GM19023 (cell line): ENCODE measurements at regions not wholly inside any gene's neighbourhood (a gene's known extent, or its start where the extent isn't known, plus 50 kb on each side); places are given as distances from the start of the nearest gene placed in this dataset.

Experiments used
- ATAC-seq: cut with Tn5 transposase; IDR thresholded peaks from one replicate; pipeline ENCODE4 v1.9.1; 2021; ENCODE audit warnings: mild to moderate bottlenecking, moderate library complexity; ENCODE audit not compliant: unreplicated experiment

GRCh38 chr4:101596781-101597552, 193.6 kb upstream of the BANK1 start:
- ATAC-seq = no peak

DNA sequence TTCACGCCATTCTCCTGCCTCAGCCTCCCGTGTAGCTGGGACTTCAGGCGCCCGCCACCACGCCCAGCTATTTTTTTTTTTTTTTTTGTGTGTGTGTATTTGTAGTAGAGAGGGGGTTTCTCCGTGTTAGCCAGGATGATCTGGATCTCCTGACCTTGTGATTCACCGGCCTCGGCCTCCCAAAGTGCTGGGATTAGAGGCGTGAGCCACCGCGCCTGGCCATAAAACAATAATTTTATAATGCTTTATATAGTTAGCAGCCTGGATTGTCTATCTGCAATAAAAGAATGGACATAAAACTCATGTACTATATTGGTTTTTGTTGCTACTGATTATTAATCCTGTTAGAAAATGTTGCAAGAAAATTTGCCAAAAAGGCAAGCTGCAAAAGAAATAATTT, 195.9 kb upstream of the BANK1 start:
- no peak for ATAC-seq

DNA sequence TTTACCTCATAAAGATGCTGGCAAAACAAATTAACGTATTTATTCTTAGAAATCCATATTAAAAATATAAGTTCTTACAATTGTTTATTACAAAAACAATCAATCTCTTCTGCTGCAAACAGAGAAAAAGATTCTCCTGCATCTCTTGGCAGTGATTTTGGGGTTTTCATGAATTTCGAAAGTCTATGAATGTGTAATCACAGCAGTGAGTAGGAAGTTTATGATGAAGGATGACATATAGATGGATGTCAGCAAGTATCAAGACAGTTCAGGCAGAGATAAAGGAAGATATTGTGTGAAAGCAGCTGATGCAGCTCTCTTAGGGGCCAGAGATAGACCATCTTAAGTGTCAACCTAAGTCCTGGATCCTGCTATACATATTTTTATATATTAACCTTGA, 196.9 kb upstream of the BANK1 start:
- no peak for ATAC-seq

- no peak for ATAC-seq
These were observed 206.2 kb upstream of the BANK1 start for GRCh38 chr4:101584306-101584705.

DNA sequence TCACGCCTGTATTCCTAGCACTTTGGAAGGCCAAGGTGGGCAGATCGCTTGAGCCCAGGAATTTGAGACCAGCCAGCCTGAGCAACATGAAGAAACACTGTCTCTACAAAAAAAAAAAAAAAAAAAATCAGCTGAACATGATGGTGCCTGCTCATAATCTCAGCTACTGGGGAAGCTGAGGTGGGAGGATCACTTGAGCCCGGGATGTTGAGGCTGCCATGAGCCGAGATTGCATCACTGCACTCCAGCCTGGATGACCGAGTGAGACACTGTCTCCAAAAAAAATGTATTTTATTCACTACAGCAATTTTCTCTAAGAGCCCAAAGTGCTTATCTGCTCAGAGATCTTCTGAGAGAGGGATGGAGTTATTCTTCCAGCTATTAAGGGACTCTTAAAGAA, 215.8 kb upstream of the PPP3CA start:
- no peak for ATAC-seq

GRCh38 chr4:101556842-101557241, 209.5 kb upstream of the PPP3CA start:
- ATAC-seq = no peak

GRCh38 chr4:101555341-101555880, 208.1 kb upstream of the PPP3CA start:
- no peak for ATAC-seq

DNA sequence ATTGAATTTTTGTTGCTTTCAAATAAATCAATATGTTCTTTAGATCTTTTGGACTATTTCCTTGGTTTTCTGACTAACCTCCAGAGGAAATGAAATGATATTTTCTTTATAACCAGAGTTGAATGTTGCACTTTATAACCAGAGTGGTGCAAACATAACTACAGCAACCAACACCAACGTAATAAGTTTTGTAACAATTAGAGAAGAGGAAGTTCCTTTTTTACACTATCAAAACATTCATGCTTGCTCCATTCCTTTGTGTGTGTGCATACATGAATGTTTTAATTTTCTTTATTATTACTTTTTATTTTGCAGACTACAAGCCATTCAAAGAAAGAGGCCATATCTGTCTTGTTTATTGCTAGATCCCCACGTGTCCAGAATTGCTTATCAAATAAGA, 193.0 kb upstream of the PPP3CA start:
- ATAC-seq = no peak

DNA sequence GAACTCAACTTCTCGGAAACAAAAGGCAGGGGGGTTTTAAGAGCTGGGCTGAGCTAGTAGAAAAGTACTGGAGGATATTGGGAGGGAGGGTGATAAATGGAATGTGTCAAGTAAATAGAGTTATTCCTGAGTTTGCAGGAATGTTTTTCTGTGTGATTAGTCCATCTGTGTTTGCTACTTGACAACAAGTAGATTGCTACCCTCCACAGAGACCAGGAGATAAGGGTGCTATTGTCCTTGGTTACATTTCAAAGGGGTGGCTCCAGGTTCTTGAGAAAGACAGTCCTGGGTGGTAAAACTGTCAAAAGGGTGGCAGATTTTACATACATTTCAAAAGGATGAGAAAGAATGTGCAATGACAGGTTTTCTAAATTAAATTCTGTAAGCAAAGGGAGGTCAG, 181.2 kb upstream of the PPP3CA start:
- ATAC-seq = no peak

GRCh38 chr4:101527188-101527587, 179.9 kb upstream of the PPP3CA start:
- no peak for ATAC-seq

- ATAC-seq = no peak
These were observed 168.2 kb upstream of the PPP3CA start for GRCh38 chr4:101515566-101515965.

DNA sequence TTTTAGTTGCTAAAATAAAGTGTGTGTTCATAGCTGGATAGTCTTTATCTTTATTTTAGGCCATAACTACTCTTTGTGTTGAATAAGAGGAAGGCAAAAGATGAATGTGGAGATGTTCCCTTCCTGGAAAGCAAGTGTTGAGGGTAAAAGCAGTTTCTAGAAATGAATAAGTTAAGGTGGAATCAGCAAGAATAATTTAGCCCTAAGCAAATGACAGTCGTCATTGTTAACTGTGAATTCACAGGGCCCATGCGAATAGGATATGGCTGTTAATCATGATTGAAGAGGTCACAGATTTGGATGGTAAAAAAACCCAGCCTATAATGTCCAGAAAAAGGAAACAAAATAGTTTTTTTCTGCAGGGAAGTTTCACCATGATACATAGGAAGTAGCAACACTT, 167.8 kb upstream of the PPP3CA start:
- no peak for ATAC-seq

GRCh38 chr4:101512416-101512815, 165.1 kb upstream of the PPP3CA start:
- no peak for ATAC-seq

DNA sequence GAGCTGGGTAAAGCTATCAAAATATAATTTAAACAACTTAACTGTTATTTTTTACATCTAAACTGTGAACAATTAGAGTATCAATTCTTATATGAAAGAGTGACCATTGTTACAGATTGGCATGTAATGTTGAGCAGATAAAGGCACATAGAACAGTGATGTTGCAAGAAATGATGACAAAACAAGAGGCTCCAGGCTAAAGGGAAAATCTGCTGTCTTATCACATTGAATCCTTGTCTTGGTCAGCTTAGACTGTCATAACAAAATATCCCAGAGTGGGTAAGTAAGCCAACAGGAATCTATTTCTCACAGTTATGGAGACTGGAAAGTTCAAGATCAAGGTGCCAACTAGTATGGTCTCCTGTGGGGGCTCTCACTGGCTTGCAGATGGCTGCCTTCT, 154.1 kb upstream of the PPP3CA start:
- no peak for ATAC-seq

DNA sequence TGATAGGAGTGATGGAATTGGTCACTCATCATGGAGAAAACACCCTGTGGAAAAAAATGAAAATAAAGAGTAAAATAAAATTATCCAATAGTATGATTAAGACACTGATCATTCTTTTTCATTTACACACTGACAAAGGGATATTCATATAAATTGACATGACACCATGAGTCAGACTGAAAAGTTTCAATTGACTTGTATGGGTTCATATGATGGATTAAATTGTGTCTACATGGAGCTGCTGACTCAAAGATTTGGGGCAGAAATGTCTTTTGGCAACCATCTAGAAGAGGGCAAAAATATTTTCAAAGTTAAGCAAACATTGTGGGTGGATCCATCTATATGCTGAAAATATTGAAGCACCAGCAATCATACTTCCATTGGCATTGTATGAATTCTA, 153.4 kb upstream of the PPP3CA start:
- ATAC-seq = no peak

DNA sequence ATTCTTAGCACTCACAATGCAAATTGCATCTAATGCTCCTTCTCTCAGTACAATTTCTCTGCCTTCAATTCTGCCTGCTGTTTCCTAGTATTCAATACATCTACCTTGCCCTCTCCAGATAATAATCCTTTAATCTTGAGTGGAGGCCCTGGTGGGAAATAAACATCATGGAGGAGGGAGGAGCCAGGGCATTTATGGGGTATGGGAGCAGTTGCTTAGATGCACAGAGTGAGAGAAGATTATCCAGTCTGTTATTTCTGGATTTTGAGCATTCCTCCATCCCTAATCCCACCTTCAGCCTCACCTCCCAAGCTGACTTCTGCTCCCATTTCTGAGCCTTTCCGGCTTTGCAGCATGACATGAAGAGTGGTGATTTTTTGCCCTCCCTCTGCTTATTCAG, 127.9 kb upstream of the PPP3CA start:
- no peak for ATAC-seq

GRCh38 chr4:101471201-101471600, 123.9 kb upstream of the PPP3CA start:
- no peak for ATAC-seq

DNA sequence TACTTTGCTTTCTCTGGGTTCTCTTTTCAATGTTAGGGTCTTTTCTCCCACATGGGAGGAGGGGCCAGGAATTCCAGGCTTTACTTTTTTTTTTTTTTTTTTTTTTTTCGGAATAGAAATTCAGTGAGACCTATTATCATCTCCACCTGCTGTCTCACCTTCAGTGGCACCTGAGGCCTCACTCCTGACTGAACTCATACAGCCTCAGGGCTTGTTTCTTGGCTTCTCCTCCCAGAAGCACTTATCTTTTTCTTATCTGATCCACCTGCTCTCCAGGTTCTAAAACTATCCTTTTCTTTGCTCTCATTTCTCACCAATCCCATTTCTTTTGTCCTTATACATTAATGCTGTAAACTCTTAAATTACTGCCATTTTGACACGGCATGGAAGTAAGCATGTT, 117.3 kb upstream of the PPP3CA start:
- ATAC-seq = no peak

DNA sequence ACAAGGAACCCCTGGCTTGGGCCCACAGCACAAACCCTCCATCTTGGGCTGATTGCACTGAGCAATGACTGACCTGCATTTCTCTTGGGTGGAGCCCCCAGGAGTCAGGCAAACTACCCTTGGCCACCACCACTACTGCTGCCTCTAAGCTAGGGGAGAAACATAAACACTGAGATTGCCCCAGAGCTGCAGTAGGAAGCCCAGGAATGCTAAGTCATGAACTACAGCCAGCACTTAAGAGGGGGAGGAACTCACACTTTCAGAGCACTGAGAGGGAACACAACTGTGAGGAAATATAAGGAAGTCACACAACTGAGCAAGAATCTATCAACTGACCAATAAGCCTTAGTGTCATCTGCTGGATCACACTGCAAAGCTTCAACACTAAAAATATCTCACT, 111.6 kb upstream of the PPP3CA start:
- no peak for ATAC-seq

DNA sequence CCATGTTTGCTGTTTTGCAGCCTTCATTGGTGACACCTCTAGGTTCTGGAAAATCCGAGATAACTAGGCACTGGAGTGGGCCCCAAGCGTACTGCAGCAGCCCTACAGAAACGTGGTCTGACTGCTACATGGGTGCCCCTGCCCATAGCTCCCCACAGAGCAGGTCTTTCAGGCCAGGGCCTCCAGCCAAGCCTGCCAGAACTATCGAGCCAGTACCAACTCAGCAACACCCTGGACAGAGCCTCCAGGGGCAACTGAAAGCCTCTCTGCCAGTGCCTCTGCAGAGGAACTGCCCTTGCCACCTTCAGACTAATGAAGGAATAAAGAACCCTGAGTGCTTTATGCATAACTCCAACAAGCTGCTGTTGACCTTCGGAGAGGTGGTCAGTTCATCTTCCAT, 111.1 kb upstream of the PPP3CA start:
- no peak for ATAC-seq

DNA sequence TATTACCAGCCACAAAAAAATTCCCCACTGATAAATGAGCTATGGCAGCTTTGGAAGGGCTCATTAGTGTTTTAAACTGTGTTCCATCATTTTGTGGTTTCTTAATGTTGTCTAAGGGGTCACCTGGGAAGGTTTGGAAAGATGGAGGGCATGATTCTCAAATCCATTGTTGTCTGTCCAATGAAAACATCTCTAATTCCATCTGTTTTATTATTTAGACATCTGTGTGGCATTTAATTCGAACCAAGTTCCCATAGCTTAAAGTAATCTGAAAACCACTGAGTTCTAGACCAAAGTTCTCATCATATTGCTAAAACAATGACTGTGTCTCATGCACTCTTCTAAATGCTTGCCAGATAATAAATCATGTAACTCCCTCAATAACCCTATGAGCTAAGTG, 103.8 kb upstream of the PPP3CA start:
- ATAC-seq = no peak

GRCh38 chr4:101441446-101441845, 94.1 kb upstream of the PPP3CA start:
- no peak for ATAC-seq

DNA sequence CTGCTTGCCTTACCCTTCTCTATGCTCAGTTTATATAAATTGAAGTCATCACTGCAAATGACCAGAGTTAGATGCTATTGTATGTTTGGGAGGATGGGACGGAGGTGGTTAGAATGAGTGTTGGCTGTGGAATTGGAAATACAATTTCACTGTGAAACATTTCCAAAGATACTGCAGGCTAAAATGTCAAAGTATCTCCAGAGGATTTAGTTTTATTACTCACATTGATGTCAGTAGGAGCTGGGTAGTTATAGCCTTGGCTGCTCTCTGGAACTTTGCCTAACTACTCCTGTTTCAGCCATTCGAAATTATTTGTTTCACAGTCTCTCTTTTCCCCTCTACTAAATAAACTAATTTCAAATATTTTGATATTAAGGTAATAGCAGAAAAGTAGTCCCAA, 92.6 kb upstream of the PPP3CA start:
- no peak for ATAC-seq
